Testis (tissue), 2 donors: ENCODE measurements at regions not wholly inside any gene's neighbourhood (a gene's known extent, or its start where the extent isn't known, plus 50 kb on each side); places are given as distances from the start of the nearest gene placed in this dataset.

Experiments used
- POLR2A ChIP-seq: fragments of 450-650 bp; IDR thresholded peaks from one replicate; pipeline ENCODE4 v1.6.1; 2017; ENCODE audit warnings: antibody characterized with exemption, mild to moderate bottlenecking, moderate library complexity
- TF ChIP-seq, protein P1 (sequence below), 3 experiments: fragments of 450-650 bp in 2 of 3; fragments of 200-600 bp in 1 of 3; sonication (generic) in 1 of 3; IDR thresholded peaks; one replicate each; pipeline ENCODE4 v1.5.1; 2016 to 2019; ENCODE audit warnings: antibody characterized with exemption in 3 of 3, mild to moderate bottlenecking in 2 of 3, moderate library complexity in 1 of 3

DNA sequence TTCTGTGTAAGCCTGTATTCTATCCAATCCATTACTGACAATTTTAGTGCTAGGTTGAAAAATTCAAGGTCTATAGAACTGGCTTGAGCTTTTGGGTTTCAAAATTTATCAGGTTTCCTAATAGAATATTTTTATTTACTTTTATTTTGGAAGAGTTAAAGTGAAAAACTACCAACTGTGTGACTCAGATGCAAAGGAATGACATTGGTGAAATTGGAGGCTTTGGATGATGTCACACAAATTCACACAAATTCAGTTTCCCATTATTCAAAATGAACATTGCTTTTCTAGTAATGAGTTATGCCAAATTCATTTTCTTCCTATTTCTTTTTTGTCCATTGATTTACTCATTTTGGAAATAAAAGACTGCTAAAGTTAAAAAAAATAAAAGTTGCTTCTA lies 186.9 kb downstream of the ALX1 start:
- TF ChIP-seq, protein P1, sequence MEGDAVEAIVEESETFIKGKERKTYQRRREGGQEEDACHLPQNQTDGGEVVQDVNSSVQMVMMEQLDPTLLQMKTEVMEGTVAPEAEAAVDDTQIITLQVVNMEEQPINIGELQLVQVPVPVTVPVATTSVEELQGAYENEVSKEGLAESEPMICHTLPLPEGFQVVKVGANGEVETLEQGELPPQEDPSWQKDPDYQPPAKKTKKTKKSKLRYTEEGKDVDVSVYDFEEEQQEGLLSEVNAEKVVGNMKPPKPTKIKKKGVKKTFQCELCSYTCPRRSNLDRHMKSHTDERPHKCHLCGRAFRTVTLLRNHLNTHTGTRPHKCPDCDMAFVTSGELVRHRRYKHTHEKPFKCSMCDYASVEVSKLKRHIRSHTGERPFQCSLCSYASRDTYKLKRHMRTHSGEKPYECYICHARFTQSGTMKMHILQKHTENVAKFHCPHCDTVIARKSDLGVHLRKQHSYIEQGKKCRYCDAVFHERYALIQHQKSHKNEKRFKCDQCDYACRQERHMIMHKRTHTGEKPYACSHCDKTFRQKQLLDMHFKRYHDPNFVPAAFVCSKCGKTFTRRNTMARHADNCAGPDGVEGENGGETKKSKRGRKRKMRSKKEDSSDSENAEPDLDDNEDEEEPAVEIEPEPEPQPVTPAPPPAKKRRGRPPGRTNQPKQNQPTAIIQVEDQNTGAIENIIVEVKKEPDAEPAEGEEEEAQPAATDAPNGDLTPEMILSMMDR (IDR thresholded peaks at IDR 0.05), result no peak
- no peak for TF ChIP-seq POLR2A
